ENCODE measurements at regions not wholly inside any gene's neighbourhood (a gene's known extent, or its start where the extent isn't known, plus 50 kb on each side); places are given as distances from the start of the nearest gene placed in this dataset.

DNA sequence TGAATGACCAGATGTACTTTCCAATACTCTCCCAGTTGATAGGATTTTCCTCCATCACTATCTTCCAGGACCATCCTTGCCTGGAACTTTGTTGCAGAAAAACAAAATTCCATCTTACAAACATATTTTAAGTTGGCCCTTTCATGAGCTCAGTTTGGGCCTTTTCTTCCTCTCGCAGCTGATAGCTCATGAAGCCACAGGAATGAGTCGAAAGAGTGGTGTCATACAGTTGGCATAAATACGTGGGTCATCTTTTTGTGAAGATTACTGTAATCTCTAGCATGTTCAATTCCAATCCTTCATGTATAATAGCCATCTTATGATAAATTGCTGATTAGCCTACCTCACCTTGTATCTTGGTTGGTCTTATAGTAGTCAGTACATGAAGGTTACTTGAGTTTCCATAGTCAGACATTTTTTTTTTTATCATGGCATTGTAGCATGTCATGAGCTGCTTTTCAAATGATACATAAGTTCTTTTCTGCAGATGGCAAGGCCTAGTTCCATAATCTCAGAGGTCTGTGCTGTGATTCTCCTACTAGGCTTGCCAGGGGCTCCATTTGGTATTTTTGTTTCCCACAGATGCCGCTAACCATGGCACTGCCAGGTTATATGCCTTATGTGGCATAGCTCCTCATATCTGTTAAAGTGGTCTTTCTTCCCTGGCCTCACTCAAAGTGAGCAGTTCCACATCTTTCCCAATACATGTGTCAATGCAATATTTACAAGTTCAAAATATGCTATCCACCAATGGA lies 380.6 kb upstream of the DCN start:
- DNase-seq (ENCODE audit: low read depth) = no peak
- H3K4me3 ChIP-seq (ENCODE audit: low read depth, low read length) = no peak overlapping the region
- TF ChIP-seq, protein P1, sequence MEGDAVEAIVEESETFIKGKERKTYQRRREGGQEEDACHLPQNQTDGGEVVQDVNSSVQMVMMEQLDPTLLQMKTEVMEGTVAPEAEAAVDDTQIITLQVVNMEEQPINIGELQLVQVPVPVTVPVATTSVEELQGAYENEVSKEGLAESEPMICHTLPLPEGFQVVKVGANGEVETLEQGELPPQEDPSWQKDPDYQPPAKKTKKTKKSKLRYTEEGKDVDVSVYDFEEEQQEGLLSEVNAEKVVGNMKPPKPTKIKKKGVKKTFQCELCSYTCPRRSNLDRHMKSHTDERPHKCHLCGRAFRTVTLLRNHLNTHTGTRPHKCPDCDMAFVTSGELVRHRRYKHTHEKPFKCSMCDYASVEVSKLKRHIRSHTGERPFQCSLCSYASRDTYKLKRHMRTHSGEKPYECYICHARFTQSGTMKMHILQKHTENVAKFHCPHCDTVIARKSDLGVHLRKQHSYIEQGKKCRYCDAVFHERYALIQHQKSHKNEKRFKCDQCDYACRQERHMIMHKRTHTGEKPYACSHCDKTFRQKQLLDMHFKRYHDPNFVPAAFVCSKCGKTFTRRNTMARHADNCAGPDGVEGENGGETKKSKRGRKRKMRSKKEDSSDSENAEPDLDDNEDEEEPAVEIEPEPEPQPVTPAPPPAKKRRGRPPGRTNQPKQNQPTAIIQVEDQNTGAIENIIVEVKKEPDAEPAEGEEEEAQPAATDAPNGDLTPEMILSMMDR (IDR thresholded peaks at IDR 0.05; ENCODE audit: insufficient read depth, low read depth, low read length, missing control alignments) = no peak

DNA sequence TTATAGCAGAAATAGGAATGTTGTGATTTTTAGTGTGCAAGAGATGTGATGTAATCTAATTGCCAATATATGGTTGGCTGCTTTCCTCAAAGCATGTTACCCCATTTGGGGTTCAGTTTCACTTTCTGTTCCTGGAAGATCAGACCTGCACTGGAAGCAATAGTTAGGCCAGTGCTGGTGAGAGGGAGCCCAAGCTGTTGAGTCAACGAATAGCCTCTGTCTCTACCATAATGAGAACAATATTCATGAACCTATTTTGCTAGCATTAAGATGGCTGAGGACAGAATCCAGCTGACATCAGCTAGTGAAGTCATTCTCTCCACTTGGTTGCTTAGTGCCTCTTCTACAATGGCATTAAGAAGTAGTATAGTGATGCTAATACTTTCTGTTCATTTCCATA lies 379.9 kb upstream of the DCN start:
- TF ChIP-seq, protein P1 (IDR thresholded peaks at IDR 0.05; ENCODE audit: insufficient read depth, low read depth, low read length, missing control alignments) = no peak
- peak; percentile 42 for DNase-seq (ENCODE audit: low read depth)
- H3K4me3 ChIP-seq (ENCODE audit: low read depth, low read length) = no peak overlapping the region

DNA sequence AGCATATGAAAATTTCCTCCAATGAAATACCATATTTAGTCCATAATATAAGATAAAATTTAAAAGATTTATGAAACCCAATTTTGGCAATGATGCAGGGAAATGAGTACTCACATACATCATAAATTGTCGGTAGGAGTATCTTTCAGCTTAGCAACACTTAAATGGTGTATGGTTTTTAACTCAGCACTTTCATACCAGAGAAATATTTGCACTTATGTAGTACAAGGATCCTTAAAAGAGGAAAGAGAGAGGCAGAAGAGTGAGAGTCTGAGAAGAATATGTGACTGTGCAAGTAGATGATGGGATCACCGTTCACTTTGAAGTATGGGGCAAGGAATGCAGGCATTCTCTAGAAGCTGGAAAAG lies 379.3 kb upstream of the DCN start:
- TF ChIP-seq, protein P1 (IDR thresholded peaks at IDR 0.05; ENCODE audit: insufficient read depth, low read depth, low read length, missing control alignments) = no peak
- DNase-seq (ENCODE audit: low read depth) = no peak
- no peak overlapping the region for H3K4me3 ChIP-seq (ENCODE audit: low read depth, low read length)

DNA sequence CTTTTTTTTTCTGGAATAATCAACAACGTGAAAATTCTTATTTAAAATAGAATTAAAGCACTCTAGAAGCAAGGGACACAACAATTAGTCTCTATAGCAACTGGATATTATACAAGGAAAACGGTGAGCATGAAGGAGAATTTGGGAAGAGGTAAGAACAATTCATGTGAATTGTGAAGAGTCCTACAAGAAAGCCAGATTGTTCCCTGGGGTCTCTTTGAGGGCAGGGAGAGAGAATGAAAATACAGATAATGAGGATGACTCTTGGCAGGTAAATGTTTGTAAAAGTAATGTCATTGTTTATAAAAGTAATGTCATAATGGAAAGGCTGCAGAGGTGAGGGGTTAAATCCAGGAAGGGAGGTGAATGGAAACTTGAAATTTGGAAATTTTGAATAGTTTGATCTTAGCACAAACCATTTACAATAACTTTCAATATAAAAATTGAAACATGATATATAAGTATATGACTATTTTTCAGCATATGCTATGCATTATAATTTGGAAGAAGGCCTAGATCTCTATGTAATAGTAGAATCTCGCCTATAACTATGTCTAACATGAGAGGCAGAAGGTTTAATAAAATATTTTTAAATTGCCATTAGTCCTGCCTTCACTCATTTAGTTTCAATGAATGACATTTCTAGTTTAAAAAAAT lies 378.8 kb upstream of the DCN start:
- TF ChIP-seq, protein P1 (IDR thresholded peaks at IDR 0.05; ENCODE audit: insufficient read depth, low read depth, low read length, missing control alignments) = no peak
- H3K4me3 ChIP-seq (ENCODE audit: low read depth, low read length) = no peak overlapping the region
- DNase-seq (ENCODE audit: low read depth) = no peak

DNA sequence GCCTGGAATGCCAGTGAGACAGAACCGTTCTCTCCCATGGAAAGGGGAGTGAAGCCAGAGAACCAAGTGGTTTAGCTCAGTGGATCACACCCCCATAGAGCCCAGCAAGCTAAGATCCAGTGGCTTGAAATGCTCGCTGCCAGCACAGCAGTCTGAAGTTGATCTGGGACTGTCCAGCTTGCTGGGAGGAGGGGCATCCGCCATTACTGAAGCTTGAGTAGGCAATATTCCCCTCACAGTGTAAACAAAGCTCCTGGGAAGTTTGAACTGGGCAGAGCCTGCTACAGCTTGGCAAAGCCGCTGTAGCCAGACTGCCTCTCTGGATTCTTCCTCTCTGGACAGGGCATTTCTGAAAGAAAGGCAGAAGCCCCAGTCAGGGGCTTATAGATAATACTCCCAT lies 374.3 kb upstream of the DCN start:
- no peak overlapping the region for H3K4me3 ChIP-seq (ENCODE audit: low read depth, low read length)
- TF ChIP-seq, protein P1 (IDR thresholded peaks at IDR 0.05; ENCODE audit: insufficient read depth, low read depth, low read length, missing control alignments) = no peak
- no peak for DNase-seq (ENCODE audit: low read depth)

DNA sequence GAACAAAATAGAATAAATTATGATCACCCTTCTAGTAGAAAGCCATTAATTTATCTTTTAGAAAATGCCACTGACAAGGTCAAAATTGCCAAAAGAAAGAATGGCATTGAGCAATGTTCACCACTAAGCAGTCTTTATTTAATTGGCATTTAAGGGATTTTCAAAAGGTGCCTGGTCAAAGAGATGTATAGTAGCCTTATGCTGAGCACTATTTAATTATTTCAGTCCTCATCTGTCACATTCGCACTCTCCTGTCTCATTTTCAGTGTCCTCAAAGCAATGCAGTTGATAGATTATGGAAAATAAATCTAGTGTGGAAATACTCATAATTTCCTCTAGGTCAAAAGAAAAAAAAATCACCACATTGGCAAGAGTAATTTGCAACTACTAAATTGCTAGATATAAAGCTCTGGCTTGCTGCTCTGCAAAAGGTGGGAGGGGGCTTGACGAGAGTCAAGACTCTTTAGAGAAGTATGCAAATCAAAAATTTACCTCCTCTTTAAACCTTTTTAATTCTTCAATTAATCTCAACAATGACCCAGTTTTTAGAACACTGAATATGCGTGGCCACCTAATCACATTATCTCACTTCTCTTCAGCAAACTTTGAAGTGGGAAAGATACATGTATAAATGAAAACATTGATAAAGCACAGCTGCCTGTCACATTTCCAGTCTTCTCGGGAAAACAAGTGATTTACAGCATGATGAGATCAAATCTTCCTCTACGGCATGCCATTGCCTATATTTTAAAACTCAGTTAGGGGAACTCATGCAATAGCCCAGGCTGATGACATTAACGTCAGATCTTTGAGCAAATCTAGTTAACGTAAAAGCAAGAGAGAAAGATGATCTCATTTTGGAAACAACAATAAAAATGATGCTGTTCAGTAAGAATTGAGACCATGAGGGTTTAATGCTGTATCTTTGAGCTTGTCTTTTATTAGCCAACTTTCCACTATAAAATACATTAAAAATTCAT lies 373.1 kb upstream of the DCN start:
- no peak for DNase-seq (ENCODE audit: low read depth)
- no peak overlapping the region for H3K4me3 ChIP-seq (ENCODE audit: low read depth, low read length)
- TF ChIP-seq, protein P1 (IDR thresholded peaks at IDR 0.05; ENCODE audit: insufficient read depth, low read depth, low read length, missing control alignments) = no peak
